HCT116 (cell line): ENCODE measurements at regions not wholly inside any gene's neighbourhood (a gene's known extent, or its start where the extent isn't known, plus 50 kb on each side); places are given as distances from the start of the nearest gene placed in this dataset.

Source experiments
- ATAC-seq: fragments of 200-7000 bp; cut with Tn5 transposase; 2 replicates; pipeline ENCODE4 v1.9.1; 2020; ENCODE audit warnings: mild to moderate bottlenecking, moderate library complexity
- BruUV-seq: library from RNA; stranded (reverse); fragments of 400-500 nt; replicated peaks from 2 replicates; lab custom pipeline; 2021; lab: Mats Ljungman, UMichigan
- CTCF ChIA-PET: fragments of 300-600 bp; sonication (Branson Sonifier 250); formaldehyde crosslinking; loops from one replicate; lab custom pipeline; 2021; ENCODE audit warnings: antibody characterized with exemption; lab: Charles Lee
- POLR2A ChIA-PET: fragments of 300-600, 350-600 bp; sonication (Branson Sonifier 250); formaldehyde crosslinking; loops from one replicate; lab custom pipeline; 2021; ENCODE audit warnings: antibody characterized with exemption; lab: Charles Lee
- RAD21 ChIA-PET, 2 experiments: fragments of 300-600 bp; sonication (Branson Sonifier 250); formaldehyde crosslinking; loops; one replicate each; lab custom pipeline; 2023; ENCODE audit warnings: low total read pairs in 2 of 2; ENCODE audit not compliant: uncharacterized antibody in 2 of 2, unreplicated experiment in 2 of 2, low non-redundant PET in 1 of 2; lab: Charles Lee
- DNase-seq: peaks from one replicate; pipeline ENCODE4 v3.0.0-alpha.2; 2010; ENCODE audit warnings: low read depth, low spot score
- H2AFZ ChIP-seq: fragments of 200-600 bp; shearing (Covaris generic), sonication (generic); 2 replicates; pipeline ENCODE4 v1.6.1; 2017; ENCODE audit warnings: low read depth, mixed run types, mixed read lengths, antibody characterized with exemption, low read length; ENCODE audit not compliant: poor library complexity, severe bottlenecking
- H3K27ac ChIP-seq: 2 replicates; pipeline ENCODE4 v1.5.1; 2012; ENCODE audit warnings: low read depth, low read length
- H3K27me3 ChIP-seq: fragments of 200-600 bp; sonication (generic); 2 replicates; pipeline ENCODE4 v1.6.1; 2016; ENCODE audit warnings: mixed run types, low read length, mixed read lengths; ENCODE audit not compliant: insufficient read depth
- H3K36me3 ChIP-seq, 2 experiments: fragments of 200-500 bp in 1 of 2; fragments of 200-600 bp in 1 of 2; sonication (Bioruptor generic) in 1 of 2; sonication (generic) in 1 of 2; 2 replicates each; pipeline versions ENCODE4 v1.5.1 to v1.6.1; 2014 to 2016; ENCODE audit warnings: low read length in 2 of 2, inconsistent platforms in 1 of 2, mixed read lengths in 1 of 2, mixed run types in 1 of 2; ENCODE audit not compliant: insufficient read depth in 2 of 2, control insufficient read depth in 1 of 2
- H3K4me1 ChIP-seq, 2 experiments: fragments of 200-600 bp in 1 of 2; sonication (generic) in 1 of 2; 2 replicates each; pipeline versions ENCODE4 v1.5.1 to v1.6.1; 2012 to 2017; ENCODE audit warnings: low read length in 2 of 2, inconsistent platforms in 1 of 2, mild to moderate bottlenecking in 1 of 2, mixed read lengths in 1 of 2, mixed run types in 1 of 2, moderate library complexity in 1 of 2; ENCODE audit not compliant: insufficient read depth in 2 of 2, control insufficient read depth in 1 of 2
- H3K4me2 ChIP-seq: fragments of 200-600 bp; sonication (generic); 2 replicates; pipeline ENCODE4 v1.6.1; 2017; ENCODE audit warnings: mixed run types, low read length, mixed read lengths
- H3K4me3 ChIP-seq, 2 experiments: fragments of 200-600 bp in 1 of 2; sonication (generic) in 1 of 2; replicated peaks in 1 of 2; 2 replicates each; pipeline ENCODE4 v1.5.1; 2011 to 2016; ENCODE audit warnings: low read length in 2 of 2, control low read depth in 1 of 2, low read depth in 1 of 2, mild to moderate bottlenecking in 1 of 2, mixed read lengths in 1 of 2, mixed run types in 1 of 2
- H3K79me2 ChIP-seq: fragments of 200-600 bp; sonication (generic); 2 replicates; pipeline ENCODE4 v1.6.1; 2017; ENCODE audit warnings: mild to moderate bottlenecking, mixed run types, low read length, moderate library complexity, mixed read lengths; ENCODE audit not compliant: insufficient read depth
- H3K9ac ChIP-seq: fragments of 200-600 bp; sonication (generic); 2 replicates; pipeline ENCODE4 v1.6.1; 2016; ENCODE audit warnings: low read length, mixed read lengths
- H3K9me2 ChIP-seq: fragments of 200-600 bp; sonication (generic), shearing (Covaris generic); 2 replicates; pipeline ENCODE4 v1.6.1; 2017; ENCODE audit warnings: mixed run types, mild to moderate bottlenecking, moderate library complexity; ENCODE audit not compliant: insufficient read depth
- H3K9me3 ChIP-seq, 2 experiments: fragments of 200-500 bp in 1 of 2; fragments of 200-600 bp in 1 of 2; sonication (Bioruptor generic) in 1 of 2; sonication (generic) in 1 of 2; 2 replicates each; pipeline ENCODE4 v1.6.1; 2014 to 2017; ENCODE audit warnings: low read length in 2 of 2, mixed read lengths in 2 of 2, inconsistent platforms in 1 of 2, low read depth in 1 of 2, mild to moderate bottlenecking in 1 of 2, mixed run types in 1 of 2, moderate library complexity in 1 of 2; ENCODE audit not compliant: control insufficient read depth in 1 of 2, insufficient read depth in 1 of 2
- H4K20me1 ChIP-seq: fragments of 200-600 bp; sonication (generic), shearing (Covaris generic); 2 replicates; pipeline ENCODE4 v1.6.1; 2017; ENCODE audit warnings: mixed run types, mild to moderate bottlenecking, moderate library complexity; ENCODE audit not compliant: insufficient read depth
- ATF3 ChIP-seq: IDR thresholded peaks from 2 replicates; pipeline ENCODE4 v1.6.1; 2012
- CEBPB ChIP-seq: IDR thresholded peaks from 2 replicates; pipeline ENCODE4 v1.6.1; 2012; ENCODE audit warnings: low read depth
- EZH2 ChIP-seq: fragments of 200-600 bp; sonication (generic); IDR thresholded peaks from 2 replicates; pipeline ENCODE4 v1.6.1; 2017; ENCODE audit warnings: antibody characterized with exemption, mixed run types
- EZH2phosphoT487 ChIP-seq: fragments of 200-600 bp; IDR thresholded peaks from 2 replicates; pipeline ENCODE4 v1.6.1; 2018; ENCODE audit warnings: antibody characterized with exemption, borderline replicate concordance
- FOSL1 ChIP-seq: IDR thresholded peaks from 2 replicates; pipeline ENCODE4 v1.6.1; 2012; ENCODE audit warnings: low read depth
- JUND ChIP-seq: IDR thresholded peaks from 2 replicates; pipeline ENCODE4 v1.6.1; 2012
- POLR2A ChIP-seq: IDR thresholded peaks from 2 replicates; pipeline ENCODE4 v1.7.0; 2011; ENCODE audit warnings: borderline replicate concordance; ENCODE audit not compliant: insufficient read depth, insufficient read length; ENCODE audit errors: extremely low read depth
- POLR2AphosphoS5 ChIP-seq: IDR thresholded peaks from 2 replicates; pipeline ENCODE4 v1.6.1; 2011; ENCODE audit warnings: mild to moderate bottlenecking, low read depth, low read length, moderate library complexity
- RAD21 ChIP-seq: IDR thresholded peaks from 2 replicates; pipeline ENCODE4 v1.6.1; 2012; ENCODE audit warnings: low read depth, mild to moderate bottlenecking
- YY1 ChIP-seq: IDR thresholded peaks from 2 replicates; pipeline ENCODE4 v1.6.1; 2011; ENCODE audit warnings: low read length, low read depth, moderate library complexity, mild to moderate bottlenecking; ENCODE audit not compliant: insufficient replicate concordance; ENCODE audit errors: extremely low read depth
- ZFX ChIP-seq: fragments of 450-650 bp; IDR thresholded peaks from 2 replicates; pipeline ENCODE4 v1.6.1; 2017
- ZNF274 ChIP-seq: fragments of 200-500 bp; sonication (Bioruptor generic); IDR thresholded peaks from 2 replicates; pipeline ENCODE4 v1.6.1; 2014; ENCODE audit warnings: mild to moderate bottlenecking, low read depth, low read length, inconsistent platforms
- intact Hi-C: fragments of 100-400 bp; cut with micrococcal nuclease; formaldehyde crosslinking; loops from 2 replicates; pipeline ENCODE4 v1.10.0; 2022
- TF ChIP-seq, protein P1 (sequence below): IDR thresholded peaks from 2 replicates; pipeline ENCODE4 v1.6.1; 2012; ENCODE audit warnings: low read depth
- TF ChIP-seq, protein P2 (sequence below): IDR thresholded peaks from 2 replicates; pipeline ENCODE4 v1.6.1; 2011; ENCODE audit warnings: mild to moderate bottlenecking, low read length, moderate library complexity; ENCODE audit not compliant: insufficient replicate concordance; ENCODE audit errors: extremely low read depth

DNA sequence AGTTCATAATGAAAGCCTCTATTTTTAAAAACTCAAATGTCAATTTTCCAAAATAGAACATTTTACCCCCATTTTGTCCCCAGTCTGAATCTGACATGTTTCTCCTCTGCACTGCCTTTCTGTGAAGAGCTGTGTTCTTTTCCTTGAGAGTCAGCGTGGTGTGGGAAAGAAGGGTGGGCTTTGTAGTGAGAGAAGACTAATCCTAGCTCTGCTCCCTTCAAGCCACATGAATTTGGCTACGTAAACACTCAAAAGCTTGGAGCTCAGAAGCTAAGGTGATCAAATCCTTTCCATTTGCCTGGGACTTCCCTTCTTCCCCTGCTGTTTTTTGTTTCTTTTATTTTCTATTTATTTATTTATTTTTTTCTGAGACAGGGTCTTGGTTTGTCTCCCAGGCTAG lies 598.5 kb downstream of the TLR4 start:
- no peak for TF ChIP-seq JUND
- TF ChIP-seq FOSL1 = no peak
- TF ChIP-seq RAD21 = no peak
- TF ChIP-seq EZH2phosphoT487 = no peak
- TF ChIP-seq, protein P1, sequence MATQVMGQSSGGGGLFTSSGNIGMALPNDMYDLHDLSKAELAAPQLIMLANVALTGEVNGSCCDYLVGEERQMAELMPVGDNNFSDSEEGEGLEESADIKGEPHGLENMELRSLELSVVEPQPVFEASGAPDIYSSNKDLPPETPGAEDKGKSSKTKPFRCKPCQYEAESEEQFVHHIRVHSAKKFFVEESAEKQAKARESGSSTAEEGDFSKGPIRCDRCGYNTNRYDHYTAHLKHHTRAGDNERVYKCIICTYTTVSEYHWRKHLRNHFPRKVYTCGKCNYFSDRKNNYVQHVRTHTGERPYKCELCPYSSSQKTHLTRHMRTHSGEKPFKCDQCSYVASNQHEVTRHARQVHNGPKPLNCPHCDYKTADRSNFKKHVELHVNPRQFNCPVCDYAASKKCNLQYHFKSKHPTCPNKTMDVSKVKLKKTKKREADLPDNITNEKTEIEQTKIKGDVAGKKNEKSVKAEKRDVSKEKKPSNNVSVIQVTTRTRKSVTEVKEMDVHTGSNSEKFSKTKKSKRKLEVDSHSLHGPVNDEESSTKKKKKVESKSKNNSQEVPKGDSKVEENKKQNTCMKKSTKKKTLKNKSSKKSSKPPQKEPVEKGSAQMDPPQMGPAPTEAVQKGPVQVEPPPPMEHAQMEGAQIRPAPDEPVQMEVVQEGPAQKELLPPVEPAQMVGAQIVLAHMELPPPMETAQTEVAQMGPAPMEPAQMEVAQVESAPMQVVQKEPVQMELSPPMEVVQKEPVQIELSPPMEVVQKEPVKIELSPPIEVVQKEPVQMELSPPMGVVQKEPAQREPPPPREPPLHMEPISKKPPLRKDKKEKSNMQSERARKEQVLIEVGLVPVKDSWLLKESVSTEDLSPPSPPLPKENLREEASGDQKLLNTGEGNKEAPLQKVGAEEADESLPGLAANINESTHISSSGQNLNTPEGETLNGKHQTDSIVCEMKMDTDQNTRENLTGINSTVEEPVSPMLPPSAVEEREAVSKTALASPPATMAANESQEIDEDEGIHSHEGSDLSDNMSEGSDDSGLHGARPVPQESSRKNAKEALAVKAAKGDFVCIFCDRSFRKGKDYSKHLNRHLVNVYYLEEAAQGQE = no peak
- no peak for TF ChIP-seq YY1
- TF ChIP-seq, protein P2, sequence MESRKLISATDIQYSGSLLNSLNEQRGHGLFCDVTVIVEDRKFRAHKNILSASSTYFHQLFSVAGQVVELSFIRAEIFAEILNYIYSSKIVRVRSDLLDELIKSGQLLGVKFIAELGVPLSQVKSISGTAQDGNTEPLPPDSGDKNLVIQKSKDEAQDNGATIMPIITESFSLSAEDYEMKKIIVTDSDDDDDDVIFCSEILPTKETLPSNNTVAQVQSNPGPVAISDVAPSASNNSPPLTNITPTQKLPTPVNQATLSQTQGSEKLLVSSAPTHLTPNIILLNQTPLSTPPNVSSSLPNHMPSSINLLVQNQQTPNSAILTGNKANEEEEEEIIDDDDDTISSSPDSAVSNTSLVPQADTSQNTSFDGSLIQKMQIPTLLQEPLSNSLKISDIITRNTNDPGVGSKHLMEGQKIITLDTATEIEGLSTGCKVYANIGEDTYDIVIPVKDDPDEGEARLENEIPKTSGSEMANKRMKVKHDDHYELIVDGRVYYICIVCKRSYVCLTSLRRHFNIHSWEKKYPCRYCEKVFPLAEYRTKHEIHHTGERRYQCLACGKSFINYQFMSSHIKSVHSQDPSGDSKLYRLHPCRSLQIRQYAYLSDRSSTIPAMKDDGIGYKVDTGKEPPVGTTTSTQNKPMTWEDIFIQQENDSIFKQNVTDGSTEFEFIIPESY = no peak
- TF ChIP-seq ZFX = no peak
- no peak for TF ChIP-seq EZH2
- no peak for TF ChIP-seq ATF3
- TF ChIP-seq CEBPB = no peak
- no peak for TF ChIP-seq ZNF274
- TF ChIP-seq POLR2A = no peak
- TF ChIP-seq POLR2AphosphoS5 = no peak
- TF ChIP-seq, all 23 proteins: peak for 0

More for the DNA sequence above, 598.5 kb downstream of the TLR4 start:
- no peak overlapping the region for H3K9ac ChIP-seq
- H3K36me3 ChIP-seq = no peaks in the 10 kb centered on the region
- no peaks in the 10 kb centered on the region for H3K4me1 ChIP-seq
- POLR2A ChIA-PET = no interaction called here
- H3K79me2 ChIP-seq = no peaks in the 10 kb centered on the region
- no TSS peak for BruUV-seq
- CTCF ChIA-PET = no interaction called here
- DNase-seq (no peak), ATAC-seq (no peak)
- H3K27me3 ChIP-seq = no peaks in the 10 kb centered on the region
- RAD21 ChIA-PET = no interaction called here
- no peaks in the 10 kb centered on the region for H3K9me2 ChIP-seq
- H2AFZ ChIP-seq = no peak overlapping the region
- no peak overlapping the region for H3K27ac ChIP-seq
- intact Hi-C loops = no loop called here
- no peaks in the 10 kb centered on the region for H4K20me1 ChIP-seq
- H3K4me3 ChIP-seq = no peak overlapping the region
- no peak overlapping the region for H3K4me2 ChIP-seq
- H3K9me3 ChIP-seq = peaks cover 14 to 18% of the 10 kb centered on the region in 2 experiments; a peak in 2 of 4 replicates
